ENCODE measurements at regions not wholly inside any gene's neighbourhood (a gene's known extent, or its start where the extent isn't known, plus 50 kb on each side); places are given as distances from the start of the nearest gene placed in this dataset.
A peak's percentile ranks its signal among the peaks of the same experiment; 100 is the strongest.

DNA sequence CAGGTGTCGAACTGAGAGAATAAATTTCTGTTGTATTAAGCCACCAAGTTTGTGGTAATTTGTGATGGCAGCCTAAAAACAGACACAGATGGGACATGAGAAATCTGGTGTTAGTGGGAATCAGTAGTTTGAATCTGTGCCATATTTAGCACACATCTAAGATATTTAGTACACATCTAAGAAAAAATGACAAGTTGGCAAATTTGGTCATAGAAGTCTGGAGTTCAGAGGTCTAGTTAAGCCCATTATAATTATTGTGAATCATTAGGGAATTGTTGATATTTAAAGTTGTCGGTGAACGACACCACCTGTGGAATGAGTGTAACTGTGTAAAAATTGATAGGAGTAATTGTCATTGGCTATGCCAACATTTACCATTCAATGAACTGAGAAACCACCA, 1138.8 kb upstream of the TMEFF2 start:
- no peak for DNase-seq
- no peak for ATAC-seq
- H3K9me3 ChIP-seq (ENCODE audit: low read length) = no peaks in the 10 kb centered on the region
- TF ChIP-seq, protein P1, sequence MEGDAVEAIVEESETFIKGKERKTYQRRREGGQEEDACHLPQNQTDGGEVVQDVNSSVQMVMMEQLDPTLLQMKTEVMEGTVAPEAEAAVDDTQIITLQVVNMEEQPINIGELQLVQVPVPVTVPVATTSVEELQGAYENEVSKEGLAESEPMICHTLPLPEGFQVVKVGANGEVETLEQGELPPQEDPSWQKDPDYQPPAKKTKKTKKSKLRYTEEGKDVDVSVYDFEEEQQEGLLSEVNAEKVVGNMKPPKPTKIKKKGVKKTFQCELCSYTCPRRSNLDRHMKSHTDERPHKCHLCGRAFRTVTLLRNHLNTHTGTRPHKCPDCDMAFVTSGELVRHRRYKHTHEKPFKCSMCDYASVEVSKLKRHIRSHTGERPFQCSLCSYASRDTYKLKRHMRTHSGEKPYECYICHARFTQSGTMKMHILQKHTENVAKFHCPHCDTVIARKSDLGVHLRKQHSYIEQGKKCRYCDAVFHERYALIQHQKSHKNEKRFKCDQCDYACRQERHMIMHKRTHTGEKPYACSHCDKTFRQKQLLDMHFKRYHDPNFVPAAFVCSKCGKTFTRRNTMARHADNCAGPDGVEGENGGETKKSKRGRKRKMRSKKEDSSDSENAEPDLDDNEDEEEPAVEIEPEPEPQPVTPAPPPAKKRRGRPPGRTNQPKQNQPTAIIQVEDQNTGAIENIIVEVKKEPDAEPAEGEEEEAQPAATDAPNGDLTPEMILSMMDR (conservative IDR thresholded peaks at IDR 0.05; ENCODE audit: low read depth, low read length) = no peak
- TF ChIP-seq EZH2 (IDR thresholded peaks at IDR 0.05; ENCODE audit: low read length, unreplicated experiment) (no peak), EZH2phosphoT487 (IDR thresholded peaks at IDR 0.05; ENCODE audit: borderline replicate concordance, low read length) (no peak)
- no peaks in the 10 kb centered on the region for H4K20me1 ChIP-seq (ENCODE audit: low read length)
- no peak overlapping the region for H3K27ac ChIP-seq (ENCODE audit: low read length)
- no peak overlapping the region for H2AFZ ChIP-seq (ENCODE audit: low read length)
- CTCF ChIA-PET = no interaction called here
- H3K27me3 ChIP-seq (ENCODE audit: low read length) = no peaks in the 10 kb centered on the region
- H3K9me2 ChIP-seq (replicated peaks; ENCODE audit: low read length) = no peaks in the 10 kb centered on the region
- H3K36me3 ChIP-seq (ENCODE audit: low read depth, low read length) = no peaks in the 10 kb centered on the region
- no peak overlapping the region for H3K4me2 ChIP-seq (ENCODE audit: low read length)
- no peak overlapping the region for H3K9ac ChIP-seq (ENCODE audit: low read length)
- 0 out of 2 replicates have a peak, but pooled peaks cover 3% of the 10 kb centered on the region for H3K4me1 ChIP-seq (ENCODE audit: insufficient read depth, low read length)
- no peak overlapping the region for H3K4me3 ChIP-seq (ENCODE audit: low read length)
- intact Hi-C loops (cut with micrococcal nuclease) = no loop called here
- BruUV-seq (replicated peaks) = no TSS peak
- POLR2A ChIA-PET (ENCODE audit: unreplicated experiment) = no interaction called here
- no peaks in the 10 kb centered on the region for H3K79me2 ChIP-seq (ENCODE audit: low read length)
- no peaks in the 10 kb centered on the region for H3F3A ChIP-seq (ENCODE audit: low read length, unreplicated experiment)

DNA sequence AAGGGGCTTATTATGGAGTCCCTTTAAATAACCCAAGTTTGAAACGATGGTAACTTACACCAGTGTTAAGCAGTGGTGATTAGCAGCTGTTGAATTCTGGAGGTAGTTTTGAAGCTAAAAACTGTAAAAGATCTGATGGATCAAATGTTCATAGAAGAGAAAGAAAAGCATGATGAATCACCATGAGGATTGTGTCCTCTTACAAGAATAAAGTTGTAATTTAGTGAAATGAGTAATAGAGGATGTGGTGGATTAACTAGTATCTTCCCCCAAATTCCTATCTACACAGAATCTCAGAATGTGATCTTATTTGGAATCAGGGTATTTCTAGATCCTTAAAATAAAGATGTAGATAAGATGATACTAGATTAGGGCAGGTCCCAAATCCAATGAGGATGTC, 1138.2 kb upstream of the TMEFF2 start:
- POLR2A ChIA-PET (ENCODE audit: unreplicated experiment) = no interaction called here
- ATAC-seq (peak; percentile 49), DNase-seq (peak; percentile 25)
- no peaks in the 10 kb centered on the region for H3K36me3 ChIP-seq (ENCODE audit: low read depth, low read length)
- H3K9me2 ChIP-seq (replicated peaks; ENCODE audit: low read length) = no peaks in the 10 kb centered on the region
- no peaks in the 10 kb centered on the region for H3F3A ChIP-seq (ENCODE audit: low read length, unreplicated experiment)
- H3K27me3 ChIP-seq (ENCODE audit: low read length) = no peaks in the 10 kb centered on the region
- H4K20me1 ChIP-seq (ENCODE audit: low read length) = no peaks in the 10 kb centered on the region
- H3K4me1 ChIP-seq (ENCODE audit: insufficient read depth, low read length) = 0 out of 2 replicates have a peak, but pooled peaks cover 3% of the 10 kb centered on the region
- intact Hi-C loops (cut with micrococcal nuclease) = no loop called here
- TF ChIP-seq EZH2phosphoT487 (IDR thresholded peaks at IDR 0.05; ENCODE audit: borderline replicate concordance, low read length) = no peak
- TF ChIP-seq, protein P1 (conservative IDR thresholded peaks at IDR 0.05; ENCODE audit: low read depth, low read length) = no peak
- TF ChIP-seq EZH2 (IDR thresholded peaks at IDR 0.05; ENCODE audit: low read length, unreplicated experiment) = no peak
- H3K79me2 ChIP-seq (ENCODE audit: low read length) = no peaks in the 10 kb centered on the region
- H3K27ac ChIP-seq (ENCODE audit: low read length) = no peak overlapping the region
- H3K9me3 ChIP-seq (ENCODE audit: low read length) = no peaks in the 10 kb centered on the region
- BruUV-seq (replicated peaks) = no TSS peak
- H2AFZ ChIP-seq (ENCODE audit: low read length) = no peak overlapping the region
- CTCF ChIA-PET = no interaction called here
- H3K9ac ChIP-seq (ENCODE audit: low read length) = no peak overlapping the region
- H3K4me2 ChIP-seq (ENCODE audit: low read length) = no peak overlapping the region
- no peak overlapping the region for H3K4me3 ChIP-seq (ENCODE audit: low read length)

DNA sequence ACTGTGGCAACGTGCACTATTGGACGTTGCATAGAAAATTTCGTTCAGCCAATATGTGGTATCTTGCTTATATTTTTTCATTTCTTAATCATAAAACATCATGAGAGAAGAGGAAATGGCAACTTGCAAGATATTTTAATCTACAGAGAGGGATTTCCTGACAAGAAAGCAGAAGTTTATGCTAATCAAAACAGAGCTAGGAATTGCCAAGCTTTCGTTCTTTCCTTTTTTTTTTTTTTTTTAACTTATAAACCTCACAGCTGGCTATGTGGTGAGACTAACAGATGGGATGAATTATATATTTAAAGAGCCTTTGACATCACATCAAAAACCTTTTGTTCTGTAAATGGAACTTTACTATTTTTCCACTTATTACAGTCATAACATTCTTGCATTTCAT, 1136.9 kb upstream of the TMEFF2 start:
- no peak for ATAC-seq
- H3K4me3 ChIP-seq (ENCODE audit: low read length) = no peak overlapping the region
- TF ChIP-seq EZH2phosphoT487 (IDR thresholded peaks at IDR 0.05; ENCODE audit: borderline replicate concordance, low read length) = no peak
- TF ChIP-seq, protein P1 (conservative IDR thresholded peaks at IDR 0.05; ENCODE audit: low read depth, low read length) = no peak
- no peak for TF ChIP-seq EZH2 (IDR thresholded peaks at IDR 0.05; ENCODE audit: low read length, unreplicated experiment)
- no peaks in the 10 kb centered on the region for H3K9me2 ChIP-seq (replicated peaks; ENCODE audit: low read length)
- H3K27ac ChIP-seq (ENCODE audit: low read length) = no peak overlapping the region
- no peaks in the 10 kb centered on the region for H3K36me3 ChIP-seq (ENCODE audit: low read depth, low read length)
- no peaks in the 10 kb centered on the region for H4K20me1 ChIP-seq (ENCODE audit: low read length)
- H3F3A ChIP-seq (ENCODE audit: low read length, unreplicated experiment) = no peaks in the 10 kb centered on the region
- 0 out of 2 replicates have a peak, but pooled peaks cover 3% of the 10 kb centered on the region for H3K4me1 ChIP-seq (ENCODE audit: insufficient read depth, low read length)
- POLR2A ChIA-PET (ENCODE audit: unreplicated experiment) = no interaction called here
- DNase-seq = no peak
- H3K79me2 ChIP-seq (ENCODE audit: low read length) = no peaks in the 10 kb centered on the region
- H3K27me3 ChIP-seq (ENCODE audit: low read length) = no peaks in the 10 kb centered on the region
- no peak overlapping the region for H3K4me2 ChIP-seq (ENCODE audit: low read length)
- H3K9ac ChIP-seq (ENCODE audit: low read length) = no peak overlapping the region
- CTCF ChIA-PET = no interaction called here
- intact Hi-C loops (cut with micrococcal nuclease) = no loop called here
- no TSS peak for BruUV-seq (replicated peaks)
- no peaks in the 10 kb centered on the region for H3K9me3 ChIP-seq (ENCODE audit: low read length)
- no peak overlapping the region for H2AFZ ChIP-seq (ENCODE audit: low read length)
